ENCODE measurements at regions not wholly inside any gene's neighbourhood (a gene's known extent, or its start where the extent isn't known, plus 50 kb on each side); places are given as distances from the start of the nearest gene placed in this dataset.

GRCh38 chr11:134482865-134483264 is 70.8 kb upstream of the B3GAT1 start:
- CTCF ChIA-PET (ENCODE audit: partially characterized antibody), result interaction anchor here (0.8 to 1.6 kb wide), 3 partner anchors 18 to 128 kb away, joined by 3 to 4 read pairs (median 4); no protein-coding TSS in a partner anchor
- Histone ChIP-seq H2BK5ac (ENCODE audit: low read depth, low read length) (no peak overlapping the region), H3K27ac (ENCODE audit: low read depth, low read length) (no peak overlapping the region), H3K4me1 (replicated peaks in 1 of 4; ENCODE audit: control insufficient read depth in 3 of 4, insufficient read depth in 4 of 4, low read length in 3 of 4) (peaks cover 0 to 10% (median 4%) of the 10 kb centered on the region in 4 experiments; a peak in 3 of 7 replicates), H2BK15ac (ENCODE audit: low read length) (no peak overlapping the region), H3K27me3 (replicated peaks in 1 of 4; ENCODE audit: control insufficient read depth in 3 of 4, extremely low read depth in 1 of 4, insufficient read depth in 3 of 4, low read length in 3 of 4) (no peaks in the 10 kb centered on the region), H3K36me3 (ENCODE audit: control insufficient read depth in 2 of 4, insufficient read depth in 4 of 4, low read length in 3 of 4) (no peaks in the 10 kb centered on the region), H3K4me2 (ENCODE audit: insufficient read depth in 1 of 2, low read depth in 2 of 2, low read length in 2 of 2) (no peak overlapping the region), H3K23me2 (ENCODE audit: low read depth, low read length) (no peaks in the 10 kb centered on the region), H3K9ac (replicated peaks in 1 of 4; ENCODE audit: extremely low read depth in 1 of 4, low read depth in 3 of 4, low read length in 3 of 4) (no peak overlapping the region), H2BK120ac (replicated peaks; ENCODE audit: low read depth, low read length) (no peak overlapping the region), H2BK20ac (ENCODE audit: low read length) (no peak overlapping the region), H4K5ac (ENCODE audit: insufficient read length, low read depth, low read length) (no peak overlapping the region), H3K79me2 (ENCODE audit: control insufficient read depth in 1 of 2, insufficient read depth in 2 of 2, low read length in 2 of 2) (no peaks in the 10 kb centered on the region), H2AK5ac (ENCODE audit: low read depth, low read length) (no peak overlapping the region), H4K91ac (replicated peaks; ENCODE audit: insufficient read length, low read length) (no peak overlapping the region), H3K4me3 (ENCODE audit: extremely low read depth in 1 of 4, insufficient read depth in 2 of 4, low read depth in 3 of 4, low read length in 4 of 4) (no peak overlapping the region), H3K23ac (ENCODE audit: insufficient read length) (no peak overlapping the region), H3K14ac (ENCODE audit: insufficient read length) (no peak overlapping the region), H4K20me1 (replicated peaks in 1 of 2; ENCODE audit: control insufficient read depth in 1 of 2, insufficient read depth in 2 of 2, low read length in 2 of 2) (no peaks in the 10 kb centered on the region), H3K18ac (ENCODE audit: extremely low read depth, low read length) (no peak overlapping the region), H4K8ac (ENCODE audit: extremely low read depth, insufficient read depth, low read length) (no peak overlapping the region), H3K79me1 (ENCODE audit: low read depth, low read length) (no peaks in the 10 kb centered on the region), H2BK12ac (ENCODE audit: low read depth, low read length) (no peak overlapping the region), H2AFZ (ENCODE audit: low read length) (no peak overlapping the region), H3K9me3 (ENCODE audit: insufficient read depth in 2 of 2, low read depth in 1 of 2, low read length in 1 of 2) (no peaks in the 10 kb centered on the region), H3K56ac (replicated peaks; ENCODE audit: insufficient read length, low read depth, low read length) (no peak overlapping the region), H3K4ac (replicated peaks; ENCODE audit: insufficient read length, low read depth, low read length) (no peak overlapping the region)
- 70% methylated on average over 2 of the region's 2 CpGs; no CpG with 5 or more reads in 1 of the 2 experiments for WGBS, 2 experiments (ENCODE audit: extremely low coverage in 1 of 2, insufficient coverage in 1 of 2, insufficient read length in 1 of 2, insufficient replicate concordance in 2 of 2, low coverage in 1 of 2, low lambda C conversion rate in 2 of 2, missing lambda C conversion rate in 1 of 2)
- POLR2A ChIA-PET (ENCODE audit: partially characterized antibody), result no interaction called here
- DNase-seq (ENCODE audit: low read depth in 1 of 2, low spot score in 2 of 2) (no peak), FAIRE-seq (no peak)
- no peak for TF ChIP-seq GABPA (IDR thresholded peaks at IDR 0.05; ENCODE audit: borderline replicate concordance, insufficient read depth, low read length)
